Trophoblast cell (in vitro differentiated cells and primary cell): ENCODE measurements at regions not wholly inside any gene's neighbourhood (a gene's known extent, or its start where the extent isn't known, plus 50 kb on each side); places are given as distances from the start of the nearest gene placed in this dataset.
A peak's percentile ranks its signal among the peaks of the same experiment; 100 is the strongest.

Source experiments
- DNase-seq, 2 donors: peaks; one replicate each; pipeline ENCODE4 v3.0.0-alpha.2; 2016
- H2AFZ ChIP-seq: 2 replicates; pipeline ENCODE4 v1.6.1; 2013; ENCODE audit warnings: low read length, moderate library complexity, mild to moderate bottlenecking; ENCODE audit not compliant: insufficient read depth, poor library complexity
- H2AK5ac ChIP-seq: 2 replicates; pipeline ENCODE4 v1.6.1; 2013; ENCODE audit warnings: mild to moderate bottlenecking, low read length
- H2BK120ac ChIP-seq: 2 replicates; pipeline ENCODE4 v1.6.1; 2013; ENCODE audit warnings: low read length, mild to moderate bottlenecking, moderate library complexity; ENCODE audit not compliant: insufficient read depth, poor library complexity
- H2BK12ac ChIP-seq: 2 replicates; pipeline ENCODE4 v1.6.1; 2013; ENCODE audit warnings: mild to moderate bottlenecking, low read length, moderate library complexity
- H2BK5ac ChIP-seq: 2 replicates; pipeline ENCODE4 v1.6.1; 2013; ENCODE audit warnings: low read length, low read depth, moderate library complexity, mild to moderate bottlenecking; ENCODE audit not compliant: poor library complexity
- H3K14ac ChIP-seq: 2 replicates; pipeline ENCODE4 v1.6.1; 2013; ENCODE audit warnings: mild to moderate bottlenecking, low read length
- H3K18ac ChIP-seq: 2 replicates; pipeline ENCODE4 v1.6.1; 2013; ENCODE audit warnings: mild to moderate bottlenecking, low read length
- H3K23ac ChIP-seq: 2 replicates; pipeline ENCODE4 v1.6.1; 2013; ENCODE audit warnings: low read length
- H3K27ac ChIP-seq: 2 replicates; pipeline ENCODE4 v1.5.1; 2013; ENCODE audit warnings: low read depth, mild to moderate bottlenecking, inconsistent platforms, low read length, moderate library complexity
- H3K27me3 ChIP-seq: 2 replicates; pipeline ENCODE4 v1.6.1; 2013; ENCODE audit warnings: inconsistent platforms, mild to moderate bottlenecking, low read length, moderate library complexity; ENCODE audit not compliant: insufficient read depth
- H3K36me3 ChIP-seq, 2 experiments: 1 replicate in 1 of 2; 2 replicates in 1 of 2; pipeline ENCODE4 v1.6.1; 2013; ENCODE audit warnings: low read length in 2 of 2, mild to moderate bottlenecking in 2 of 2, moderate library complexity in 1 of 2; ENCODE audit not compliant: insufficient read depth in 2 of 2, control insufficient read depth in 1 of 2
- H3K4ac ChIP-seq: 2 replicates; pipeline ENCODE4 v1.6.1; 2013; ENCODE audit warnings: low read depth, mild to moderate bottlenecking, low read length, moderate library complexity
- H3K4me1 ChIP-seq, 2 experiments: 1 replicate in 1 of 2; 2 replicates in 1 of 2; pipeline ENCODE4 v1.6.1; 2013; ENCODE audit warnings: low read length in 2 of 2, mild to moderate bottlenecking in 2 of 2, moderate library complexity in 1 of 2; ENCODE audit not compliant: insufficient read depth in 2 of 2, control insufficient read depth in 1 of 2
- H3K4me2 ChIP-seq: 2 replicates; pipeline ENCODE4 v1.6.1; 2013; ENCODE audit warnings: inconsistent platforms, mild to moderate bottlenecking, low read length, moderate library complexity
- H3K4me3 ChIP-seq: 2 replicates; pipeline ENCODE4 v1.5.1; 2013; ENCODE audit warnings: mild to moderate bottlenecking, low read depth, low read length, inconsistent platforms
- H3K79me1 ChIP-seq: one replicate; pipeline ENCODE4 v1.6.1; 2013; ENCODE audit warnings: low read length
- H3K79me2 ChIP-seq: 2 replicates; pipeline ENCODE4 v1.6.1; 2013; ENCODE audit warnings: low read length, mild to moderate bottlenecking; ENCODE audit not compliant: control insufficient read depth, insufficient read depth, poor library complexity
- H3K9ac ChIP-seq: 2 replicates; pipeline ENCODE4 v1.6.1; 2013; ENCODE audit warnings: mild to moderate bottlenecking, low read length
- H3K9me3 ChIP-seq: 2 replicates; pipeline ENCODE4 v1.6.1; 2013; ENCODE audit warnings: low read depth, mild to moderate bottlenecking, control low read depth, inconsistent platforms, low read length; ENCODE audit not compliant: insufficient read depth
- H4K12ac ChIP-seq: 2 replicates; pipeline ENCODE4 v1.6.1; 2013; ENCODE audit warnings: low read depth, mild to moderate bottlenecking, low read length, moderate library complexity
- H4K8ac ChIP-seq: 2 replicates; pipeline ENCODE4 v1.6.1; 2013; ENCODE audit warnings: low read depth, mild to moderate bottlenecking, low read length, moderate library complexity
- H4K91ac ChIP-seq: one replicate; pipeline ENCODE4 v1.6.1; 2013; ENCODE audit warnings: low read depth, mild to moderate bottlenecking, low read length, moderate library complexity
- WGBS: extraction: QIAGEN DNeasy Blood & Tissue Kit; methylation state at CpG from one replicate; pipeline ENCODE4 v1.1.7; 2013; ENCODE audit warnings: missing lambda C conversion rate; ENCODE audit not compliant: insufficient read length, insufficient coverage; ENCODE audit errors: extremely low coverage; 5-methylcytosine and 5-hydroxymethylcytosine counted together

DNA sequence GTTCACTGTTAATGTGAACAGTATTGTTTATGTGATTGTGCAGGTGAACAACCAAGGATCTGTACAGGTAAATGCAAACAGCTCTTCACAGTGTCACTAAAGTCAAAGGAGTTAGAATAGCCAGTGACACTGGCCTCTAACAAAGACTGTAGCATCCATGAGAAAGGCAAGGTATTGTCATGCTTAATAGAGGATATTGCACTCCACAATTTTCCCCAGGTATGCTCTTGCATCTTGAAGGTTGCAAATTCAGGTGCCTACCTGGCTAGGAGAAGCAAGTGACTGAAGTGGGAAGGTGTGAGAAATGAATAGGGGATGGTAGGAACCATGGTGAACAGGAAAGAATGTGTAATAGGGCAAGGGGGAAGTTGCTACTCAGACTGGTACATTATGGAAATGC is 101.2 kb upstream of the EFNA5 start:
- no peak overlapping the region for H2AFZ ChIP-seq
- no peak overlapping the region for H2AK5ac ChIP-seq
- no peak overlapping the region for H2BK5ac ChIP-seq
- no peak overlapping the region for H2BK12ac ChIP-seq
- no peak for DNase-seq
- no peak overlapping the region for H3K23ac ChIP-seq
- H3K9me3 ChIP-seq: no peaks in the 10 kb centered on the region
- no peaks in the 10 kb centered on the region for H3K36me3 ChIP-seq
- H3K79me2 ChIP-seq: no peaks in the 10 kb centered on the region
- no peaks in the 10 kb centered on the region for H3K4me1 ChIP-seq
- H3K27me3 ChIP-seq: no peaks in the 10 kb centered on the region
- no peak overlapping the region for H3K18ac ChIP-seq
- no peak overlapping the region for H3K9ac ChIP-seq
- H3K4me3 ChIP-seq: no peak overlapping the region
- H2BK120ac ChIP-seq: no peak overlapping the region
- H4K12ac ChIP-seq: no peak overlapping the region
- H3K4me2 ChIP-seq: no peak overlapping the region
- H3K14ac ChIP-seq: no peak overlapping the region
- H3K4ac ChIP-seq: no peak overlapping the region
- no peak overlapping the region for H3K27ac ChIP-seq
- no peaks in the 10 kb centered on the region for H3K79me1 ChIP-seq
- no peak overlapping the region for H4K8ac ChIP-seq
- H4K91ac ChIP-seq: no peak overlapping the region

DNA sequence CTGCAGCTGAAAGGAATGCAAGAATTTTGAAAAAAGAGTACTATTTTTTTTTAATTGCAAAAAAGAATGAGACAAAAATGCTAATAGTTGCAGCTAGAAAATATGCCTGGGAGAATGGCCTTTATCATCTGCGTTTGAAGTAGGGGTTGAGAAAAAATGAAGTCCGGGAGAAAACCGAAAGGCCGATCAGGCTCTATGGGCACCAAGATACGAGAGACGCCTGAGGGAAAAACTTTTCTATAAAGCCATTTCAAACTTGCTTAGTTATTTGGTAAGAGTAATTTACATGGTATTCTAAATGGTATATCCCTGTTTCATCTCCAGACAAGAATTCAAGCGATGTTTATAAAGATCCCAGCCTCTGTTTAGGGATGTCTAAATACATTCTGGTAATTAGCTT is 99.3 kb upstream of the EFNA5 start:
- Histone ChIP-seq H3K79me2 (no peaks in the 10 kb centered on the region), H3K27ac (no peak overlapping the region), H2AK5ac (no peak overlapping the region), H2BK5ac (no peak overlapping the region), H3K4me3 (no peak overlapping the region), H3K4me2 (no peak overlapping the region), H4K12ac (no peak overlapping the region), H3K79me1 (no peaks in the 10 kb centered on the region), H2BK120ac (no peak overlapping the region), H3K36me3 (no peaks in the 10 kb centered on the region), H3K9ac (no peak overlapping the region), H3K23ac (no peak overlapping the region), H3K27me3 (no peaks in the 10 kb centered on the region), H2AFZ (no peak overlapping the region), H3K18ac (no peak overlapping the region), H3K9me3 (no peaks in the 10 kb centered on the region), H3K14ac (no peak overlapping the region), H4K91ac (no peak overlapping the region), H4K8ac (no peak overlapping the region), H2BK12ac (no peak overlapping the region), H3K4ac (no peak overlapping the region), H3K4me1 (no peaks in the 10 kb centered on the region)
- WGBS: no CpG with 5 or more reads among the region's 7 CpGs
- DNase-seq: peak; percentile 60 to 93

GRCh38 chr5:107769519-107769918 is 98.8 kb upstream of the EFNA5 start:
- no peak overlapping the region for H3K14ac ChIP-seq
- H2BK12ac ChIP-seq: no peak overlapping the region
- H3K18ac ChIP-seq: no peak overlapping the region
- no peak overlapping the region for H2AK5ac ChIP-seq
- H3K4me2 ChIP-seq: no peak overlapping the region
- H3K79me1 ChIP-seq: no peaks in the 10 kb centered on the region
- no peak overlapping the region for H3K4me3 ChIP-seq
- no peak overlapping the region for H2AFZ ChIP-seq
- no peaks in the 10 kb centered on the region for H3K9me3 ChIP-seq
- H2BK120ac ChIP-seq: no peak overlapping the region
- H4K8ac ChIP-seq: no peak overlapping the region
- H2BK5ac ChIP-seq: no peak overlapping the region
- no peaks in the 10 kb centered on the region for H3K27me3 ChIP-seq
- no CpG with 5 or more reads among the region's 5 CpGs for WGBS
- no peak for DNase-seq
- H4K12ac ChIP-seq: no peak overlapping the region
- H3K4me1 ChIP-seq: no peaks in the 10 kb centered on the region
- H3K9ac ChIP-seq: no peak overlapping the region
- H3K4ac ChIP-seq: no peak overlapping the region
- H4K91ac ChIP-seq: no peak overlapping the region
- no peaks in the 10 kb centered on the region for H3K79me2 ChIP-seq
- H3K23ac ChIP-seq: no peak overlapping the region
- H3K27ac ChIP-seq: no peak overlapping the region
- no peaks in the 10 kb centered on the region for H3K36me3 ChIP-seq

DNA sequence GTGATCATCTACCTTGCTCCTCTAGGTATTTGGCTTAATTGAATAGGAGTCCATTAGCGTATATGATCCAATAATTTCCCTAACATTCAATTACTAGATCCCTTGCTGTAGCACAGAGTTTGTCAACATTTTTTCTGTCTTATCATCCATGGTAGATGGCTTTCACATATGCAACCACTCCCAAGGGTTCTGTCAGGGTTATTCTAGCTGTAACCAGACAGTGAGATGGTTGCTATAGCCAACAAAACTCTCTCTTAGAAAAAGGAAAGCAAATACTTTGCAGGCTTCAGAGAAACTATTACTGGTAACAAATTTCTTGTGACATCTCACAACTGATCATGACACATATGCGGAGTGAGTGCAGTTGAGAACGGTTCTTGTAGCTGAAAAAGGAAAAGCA is 96.2 kb upstream of the EFNA5 start:
- Histone ChIP-seq H2BK120ac (no peak overlapping the region), H4K91ac (no peak overlapping the region), H3K79me1 (no peaks in the 10 kb centered on the region), H3K23ac (no peak overlapping the region), H3K27ac (no peak overlapping the region), H2AFZ (no peak overlapping the region), H3K4ac (no peak overlapping the region), H2BK12ac (no peak overlapping the region), H3K79me2 (no peaks in the 10 kb centered on the region), H3K18ac (no peak overlapping the region), H2BK5ac (no peak overlapping the region), H3K36me3 (no peaks in the 10 kb centered on the region), H4K8ac (no peak overlapping the region), H2AK5ac (no peak overlapping the region), H3K4me3 (no peak overlapping the region), H3K14ac (no peak overlapping the region), H3K9ac (no peak overlapping the region), H3K9me3 (no peaks in the 10 kb centered on the region), H3K4me2 (no peak overlapping the region), H3K27me3 (no peaks in the 10 kb centered on the region), H3K4me1 (peaks cover 0 to 1% of the 10 kb centered on the region in 2 experiments), H4K12ac (no peak overlapping the region)
- no peak for DNase-seq
- WGBS: no CpG with 5 or more reads among the region's 3 CpGs
